ENCODE measurements at regions not wholly inside any gene's neighbourhood (a gene's known extent, or its start where the extent isn't known, plus 50 kb on each side); places are given as distances from the start of the nearest gene placed in this dataset.

- POLR2A ChIA-PET = no interaction called here
- Mint-ChIP-seq H3K27ac (no peak overlapping the region), H3K4me3 (no peak overlapping the region), H3K4me1 (no peaks in the 10 kb centered on the region), H3K9me3 (peaks cover 0 to 8% (median 3%) of the 10 kb centered on the region in 11 donors), H3K27me3 (no peaks in the 10 kb centered on the region), H3K36me3 (no peaks in the 10 kb centered on the region)
- peaks cover 0 to 7% (median 0%) of the 10 kb centered on the region in 3 experiments for H3K9me3 ChIP-seq (ENCODE audit: control insufficient read depth in 2 of 3, low read length in 3 of 3)
- H3K27ac ChIP-seq (ENCODE audit: low read depth, low read length) = no peak overlapping the region
- no peak for ATAC-seq
- H3K27me3 ChIP-seq (ENCODE audit: control insufficient read depth in 2 of 2, insufficient read depth in 2 of 2, low read length in 2 of 2) = no peaks in the 10 kb centered on the region
- CTCF ChIA-PET = no interaction called here
- intact Hi-C loops (cut with micrococcal nuclease) = no loop called here
- H3K36me3 ChIP-seq (ENCODE audit: control insufficient read depth in 2 of 3, insufficient read depth in 3 of 3, low read length in 3 of 3) = no peaks in the 10 kb centered on the region
- no peak for DNase-seq
- H3K4me3 ChIP-seq (ENCODE audit: low read length) = no peak overlapping the region
- H3K4me1 ChIP-seq (ENCODE audit: control insufficient read depth in 2 of 2, insufficient read depth in 2 of 2, low read length in 2 of 2) = no peaks in the 10 kb centered on the region
These were observed 50.0 kb upstream of the RNU6ATAC start for GRCh38 chr9:134214386-134214765.

- ChIA-PET CTCF (no interaction called here), POLR2A (no interaction called here)
- H3K27ac Mint-ChIP-seq = no peak overlapping the region
- Histone ChIP-seq H3K4me1 (ENCODE audit: control insufficient read depth in 2 of 2, insufficient read depth in 2 of 2, low read length in 2 of 2) (no peaks in the 10 kb centered on the region), H3K9me3 (ENCODE audit: control insufficient read depth in 2 of 3, low read length in 3 of 3) (peaks cover 0 to 7% (median 0%) of the 10 kb centered on the region in 3 experiments), H3K27me3 (ENCODE audit: control insufficient read depth in 2 of 2, insufficient read depth in 2 of 2, low read length in 2 of 2) (no peaks in the 10 kb centered on the region), H3K36me3 (ENCODE audit: control insufficient read depth in 2 of 3, insufficient read depth in 3 of 3, low read length in 3 of 3) (no peaks in the 10 kb centered on the region), H3K27ac (ENCODE audit: low read depth, low read length) (no peak overlapping the region), H3K4me3 (ENCODE audit: low read length) (no peak overlapping the region)
- peaks cover 0 to 8% (median 3%) of the 10 kb centered on the region in 11 donors for H3K9me3 Mint-ChIP-seq
- H3K36me3 Mint-ChIP-seq = no peaks in the 10 kb centered on the region
- H3K4me3 Mint-ChIP-seq = no peak overlapping the region
- no peaks in the 10 kb centered on the region for H3K4me1 Mint-ChIP-seq
- ATAC-seq (no peak), DNase-seq (no peak)
- intact Hi-C loops (cut with micrococcal nuclease) = no loop called here
- no peaks in the 10 kb centered on the region for H3K27me3 Mint-ChIP-seq
These were observed 50.5 kb upstream of the RNU6ATAC start for GRCh38 chr9:134214766-134215419.

GRCh38 chr9:134215420-134215698 lies 51.0 kb upstream of the RNU6ATAC start:
- DNase-seq = no peak

GRCh38 chr9:134215699-134216448 lies 51.5 kb upstream of the RNU6ATAC start:
- H3K9me3 ChIP-seq (ENCODE audit: control insufficient read depth in 2 of 3, low read length in 3 of 3) = peaks cover 0 to 7% (median 0%) of the 10 kb centered on the region in 3 experiments
- CTCF ChIA-PET = interaction anchor here (0.6 kb wide), 2 partner anchors 11 to 771 kb away, joined by 3 read pairs; no protein-coding TSS in a partner anchor
- H3K4me1 Mint-ChIP-seq = no peaks in the 10 kb centered on the region
- intact Hi-C loops (cut with micrococcal nuclease) = loop anchor here in 1 of 2 donors (2.0 kb wide), 1 partner anchor 45 kb away; no protein-coding TSS in a partner anchor
- no peaks in the 10 kb centered on the region for H3K36me3 ChIP-seq (ENCODE audit: control insufficient read depth in 2 of 3, insufficient read depth in 3 of 3, low read length in 3 of 3)
- no peak overlapping the region for H3K27ac Mint-ChIP-seq
- ATAC-seq (no peak), DNase-seq (no peak)
- POLR2A ChIA-PET = no interaction called here
- no peaks in the 10 kb centered on the region for H3K27me3 Mint-ChIP-seq
- H3K4me1 ChIP-seq (ENCODE audit: control insufficient read depth in 2 of 2, insufficient read depth in 2 of 2, low read length in 2 of 2) = no peaks in the 10 kb centered on the region
- no peaks in the 10 kb centered on the region for H3K27me3 ChIP-seq (ENCODE audit: control insufficient read depth in 2 of 2, insufficient read depth in 2 of 2, low read length in 2 of 2)
- no peaks in the 10 kb centered on the region for H3K36me3 Mint-ChIP-seq
- no peak overlapping the region for H3K27ac ChIP-seq (ENCODE audit: low read depth, low read length)
- H3K9me3 Mint-ChIP-seq = peaks cover 0 to 8% (median 3%) of the 10 kb centered on the region in 11 donors
- H3K4me3 Mint-ChIP-seq = no peak overlapping the region
- H3K4me3 ChIP-seq (ENCODE audit: low read length) = no peak overlapping the region

More at GRCh38 chr9:134215420-134215698, 51.0 kb upstream of the RNU6ATAC start:
- H3K36me3 ChIP-seq (ENCODE audit: control insufficient read depth in 2 of 3, insufficient read depth in 3 of 3, low read length in 3 of 3) = no peaks in the 10 kb centered on the region
- intact Hi-C loops (cut with micrococcal nuclease) = no loop called here
- peaks cover 0 to 8% (median 3%) of the 10 kb centered on the region in 11 donors for H3K9me3 Mint-ChIP-seq
- H3K27me3 ChIP-seq (ENCODE audit: control insufficient read depth in 2 of 2, insufficient read depth in 2 of 2, low read length in 2 of 2) = no peaks in the 10 kb centered on the region
- H3K9me3 ChIP-seq (ENCODE audit: control insufficient read depth in 2 of 3, low read length in 3 of 3) = peaks cover 0 to 7% (median 0%) of the 10 kb centered on the region in 3 experiments
- no peak overlapping the region for H3K27ac ChIP-seq (ENCODE audit: low read depth, low read length)
- H3K36me3 Mint-ChIP-seq = no peaks in the 10 kb centered on the region
- no peak overlapping the region for H3K27ac Mint-ChIP-seq
- H3K27me3 Mint-ChIP-seq = no peaks in the 10 kb centered on the region
- CTCF ChIA-PET = interaction anchor here (0.6 kb wide), 1 partner anchor 771 kb away, joined by 3 read pairs; no protein-coding TSS in a partner anchor
- H3K4me1 ChIP-seq (ENCODE audit: control insufficient read depth in 2 of 2, insufficient read depth in 2 of 2, low read length in 2 of 2) = no peaks in the 10 kb centered on the region
- no peak overlapping the region for H3K4me3 Mint-ChIP-seq
- no peak overlapping the region for H3K4me3 ChIP-seq (ENCODE audit: low read length)
- ATAC-seq = no peak
- POLR2A ChIA-PET = no interaction called here
- H3K4me1 Mint-ChIP-seq = no peaks in the 10 kb centered on the region

GRCh38 chr9:134216449-134216951 lies 52.1 kb upstream of the RNU6ATAC start:
- Mint-ChIP-seq H3K27me3 (no peaks in the 10 kb centered on the region), H3K36me3 (no peaks in the 10 kb centered on the region), H3K27ac (no peak overlapping the region), H3K4me3 (no peak overlapping the region), H3K9me3 (peaks cover 0 to 8% (median 3%) of the 10 kb centered on the region in 11 donors), H3K4me1 (no peaks in the 10 kb centered on the region)
- DNase-seq (no peak), ATAC-seq (no peak)
- H3K36me3 ChIP-seq (ENCODE audit: control insufficient read depth in 2 of 3, insufficient read depth in 3 of 3, low read length in 3 of 3) = no peaks in the 10 kb centered on the region
- peaks cover 0 to 7% (median 0%) of the 10 kb centered on the region in 3 experiments for H3K9me3 ChIP-seq (ENCODE audit: control insufficient read depth in 2 of 3, low read length in 3 of 3)
- H3K4me3 ChIP-seq (ENCODE audit: low read length) = no peak overlapping the region
- no peak overlapping the region for H3K27ac ChIP-seq (ENCODE audit: low read depth, low read length)
- intact Hi-C loops (cut with micrococcal nuclease) = loop anchor here in 1 of 2 donors (2.0 kb wide), 1 partner anchor 46 kb away; no protein-coding TSS in a partner anchor
- H3K27me3 ChIP-seq (ENCODE audit: control insufficient read depth in 2 of 2, insufficient read depth in 2 of 2, low read length in 2 of 2) = no peaks in the 10 kb centered on the region
- H3K4me1 ChIP-seq (ENCODE audit: control insufficient read depth in 2 of 2, insufficient read depth in 2 of 2, low read length in 2 of 2) = no peaks in the 10 kb centered on the region
- CTCF ChIA-PET = interaction anchor here (0.6 kb wide), 1 partner anchor 10 kb away, joined by 3 read pairs; no protein-coding TSS in a partner anchor
- POLR2A ChIA-PET = no interaction called here

GRCh38 chr9:134216961-134217360 lies 52.6 kb upstream of the RNU6ATAC start:
- intact Hi-C loops (cut with micrococcal nuclease) = loop anchor here in 1 of 2 donors (2.0 kb wide), 1 partner anchor 46 kb away; no protein-coding TSS in a partner anchor

More at GRCh38 chr9:134216961-134217360, 52.6 kb upstream of the RNU6ATAC start:
- DNase-seq (no peak), ATAC-seq (no peak)
- ChIA-PET CTCF (interaction anchor here (0.6 kb wide), 1 partner anchor 10 kb away, joined by 3 read pairs; no protein-coding TSS in a partner anchor), POLR2A (no interaction called here)
- H3K9me3 ChIP-seq (ENCODE audit: control insufficient read depth in 2 of 3, low read length in 3 of 3) = peaks cover 0 to 7% (median 0%) of the 10 kb centered on the region in 3 experiments
- no peaks in the 10 kb centered on the region for H3K36me3 ChIP-seq (ENCODE audit: control insufficient read depth in 2 of 3, insufficient read depth in 3 of 3, low read length in 3 of 3)
- Mint-ChIP-seq H3K27me3 (no peaks in the 10 kb centered on the region), H3K4me1 (no peaks in the 10 kb centered on the region), H3K36me3 (no peaks in the 10 kb centered on the region), H3K27ac (no peak overlapping the region), H3K9me3 (peaks cover 0 to 8% (median 3%) of the 10 kb centered on the region in 11 donors), H3K4me3 (no peak overlapping the region)
- no peaks in the 10 kb centered on the region for H3K4me1 ChIP-seq (ENCODE audit: control insufficient read depth in 2 of 2, insufficient read depth in 2 of 2, low read length in 2 of 2)
- no peak overlapping the region for H3K4me3 ChIP-seq (ENCODE audit: low read length)
- no peak overlapping the region for H3K27ac ChIP-seq (ENCODE audit: low read depth, low read length)
- H3K27me3 ChIP-seq (ENCODE audit: control insufficient read depth in 2 of 2, insufficient read depth in 2 of 2, low read length in 2 of 2) = no peaks in the 10 kb centered on the region

Data from naive thymus-derived CD4-positive, alpha-beta T cell (primary cell).